ENCODE measurements at regions not wholly inside any gene's neighbourhood (a gene's known extent, or its start where the extent isn't known, plus 50 kb on each side); places are given as distances from the start of the nearest gene placed in this dataset.

DNA sequence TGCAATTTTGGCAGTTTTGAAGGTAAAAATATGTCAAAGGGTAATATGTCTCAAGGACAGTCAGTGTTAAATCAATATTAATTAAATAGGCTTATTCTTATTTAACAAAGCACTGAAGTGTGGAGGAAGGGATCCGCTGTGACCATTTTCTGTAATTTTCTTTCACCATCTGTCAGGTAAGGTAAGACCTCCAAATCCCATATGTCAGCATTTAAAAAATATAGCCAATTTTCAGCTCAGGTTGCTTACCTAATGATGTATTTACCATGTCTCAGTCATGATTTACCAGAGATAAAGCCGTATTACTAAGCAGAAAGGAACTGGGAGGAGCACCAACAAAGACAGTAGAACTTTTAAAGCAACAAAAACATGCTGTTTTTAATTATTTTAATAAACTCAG, 683.9 kb downstream of the CCSER2 start:
- TF ChIP-seq CTCF (IDR thresholded peaks at IDR 0.05): no peak

- TF ChIP-seq CTCF (IDR thresholded peaks at IDR 0.05): no peak
These were observed 698.6 kb downstream of the CCSER2 start for GRCh38 chr10:85026878-85027467.

DNA sequence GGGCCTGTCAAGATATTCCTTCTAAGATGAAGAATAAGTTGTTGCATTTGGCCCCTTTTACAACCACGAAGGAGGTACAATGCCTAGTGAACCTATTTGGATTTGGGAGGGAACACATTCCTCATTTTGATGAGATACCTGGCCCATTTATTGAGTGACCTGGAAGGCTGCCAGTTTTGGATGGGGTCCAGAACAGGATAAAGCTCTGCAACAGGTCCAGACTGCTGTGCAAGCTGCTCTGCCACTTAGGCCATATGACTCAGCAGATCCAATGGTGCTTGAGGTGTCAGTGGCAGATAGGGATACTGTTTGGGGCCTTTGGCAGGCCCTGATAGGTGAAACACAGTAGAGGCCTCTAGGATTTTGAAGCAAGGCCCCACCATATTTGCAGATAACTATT, 704.6 kb downstream of the CCSER2 start:
- TF ChIP-seq CTCF (IDR thresholded peaks at IDR 0.05): no peak

- TF ChIP-seq CTCF (IDR thresholded peaks at IDR 0.05): no peak
These were observed 708.3 kb downstream of the CCSER2 start for GRCh38 chr10:85036661-85037060.

DNA sequence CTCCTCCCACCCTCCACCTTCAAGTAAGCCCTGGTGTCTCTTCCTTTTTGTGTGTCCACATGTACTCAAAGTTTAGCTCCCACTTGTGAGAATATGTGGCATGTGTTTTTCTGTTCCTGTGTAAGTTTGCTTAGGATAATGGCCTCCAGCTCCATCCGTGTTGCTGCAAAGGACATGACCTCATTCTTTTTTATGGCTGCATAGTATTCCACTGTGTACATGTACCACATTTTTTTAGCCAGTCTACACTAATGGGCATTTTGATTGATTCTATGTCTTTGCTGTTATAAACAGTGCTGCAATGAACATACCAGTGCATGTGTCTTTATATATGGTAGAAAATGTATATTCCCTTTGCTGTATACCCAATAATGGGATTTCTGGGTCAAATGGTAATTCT, 710.9 kb downstream of the CCSER2 start:
- no peak for TF ChIP-seq CTCF (IDR thresholded peaks at IDR 0.05)

- no peak for TF ChIP-seq CTCF (IDR thresholded peaks at IDR 0.05)
These were observed 714.8 kb downstream of the CCSER2 start for GRCh38 chr10:85043207-85043606.

- no peak for TF ChIP-seq CTCF (IDR thresholded peaks at IDR 0.05)
These were observed 716.7 kb downstream of the CCSER2 start for GRCh38 chr10:85045046-85045445.

All from LNCAP (cell line).